Naive thymus-derived CD4-positive, alpha-beta T cell (primary cell): ENCODE measurements at regions not wholly inside any gene's neighbourhood (a gene's known extent, or its start where the extent isn't known, plus 50 kb on each side); places are given as distances from the start of the nearest gene placed in this dataset.

ENCODE experiments used
- ATAC-seq: fragments of 150-1000 bp; cut with Tn5 transposase; 2 replicates; pipeline ENCODE4 v1.10.0; 2021; ENCODE audit warnings: mild to moderate bottlenecking, moderate library complexity
- CTCF ChIA-PET: fragments of 350-600 bp; sonication (Branson Sonifier 250); formaldehyde crosslinking; loops from one replicate; lab custom pipeline; 2021; ENCODE audit warnings: antibody characterized with exemption; lab: Charles Lee
- POLR2A ChIA-PET: fragments of 350-600 bp; sonication (Branson Sonifier 250); formaldehyde crosslinking; loops from one replicate; lab custom pipeline; 2021; ENCODE audit warnings: antibody characterized with exemption, inconsistent platforms; lab: Charles Lee
- DNase-seq, 9 donors: peaks; one replicate each; pipeline versions ENCODE4 v3.0.0 to v3.0.0-alpha.2; 2020 to 2022; ENCODE audit warnings: mixed read lengths in 1 of 9
- H3K27ac ChIP-seq: one replicate; pipeline ENCODE4 v1.7.0; 2013; ENCODE audit warnings: mild to moderate bottlenecking, low read depth, low read length, moderate library complexity
- H3K27me3 ChIP-seq, 2 donors: one replicate each; pipeline ENCODE4 v1.7.0; 2013; ENCODE audit warnings: low read length in 2 of 2, mild to moderate bottlenecking in 2 of 2, moderate library complexity in 2 of 2; ENCODE audit not compliant: control insufficient read depth in 2 of 2, insufficient read depth in 2 of 2
- H3K36me3 ChIP-seq, 3 experiments: 1 replicate in 2 of 3; 2 replicates in 1 of 3; pipeline ENCODE4 v1.7.0; 2013; ENCODE audit warnings: low read length in 3 of 3, mild to moderate bottlenecking in 3 of 3, moderate library complexity in 1 of 3; ENCODE audit not compliant: insufficient read depth in 3 of 3, control insufficient read depth in 2 of 3
- H3K4me1 ChIP-seq, 2 donors: one replicate each; pipeline ENCODE4 v1.7.0; 2013; ENCODE audit warnings: low read length in 2 of 2, mild to moderate bottlenecking in 2 of 2, moderate library complexity in 1 of 2; ENCODE audit not compliant: control insufficient read depth in 2 of 2, insufficient read depth in 2 of 2
- H3K4me3 ChIP-seq: 2 replicates; pipeline ENCODE4 v1.7.0; 2013; ENCODE audit warnings: mild to moderate bottlenecking, low read length
- H3K9me3 ChIP-seq, 3 experiments: 1 replicate in 2 of 3; 2 replicates in 1 of 3; pipeline ENCODE4 v1.7.0; 2013; ENCODE audit warnings: low read length in 3 of 3; ENCODE audit not compliant: control insufficient read depth in 2 of 3
- H3K27ac Mint-ChIP-seq, 9 donors: one replicate each; pipeline ENCODE4 v1.8.0; 2020 to 2022; ENCODE audit warnings: mixed read lengths in 9 of 9, mild to moderate bottlenecking in 8 of 9, moderate library complexity in 5 of 9, inconsistent platforms in 2 of 9
- H3K27me3 Mint-ChIP-seq, 5 donors: one replicate each; pipeline ENCODE4 v1.8.0; 2021 to 2022; ENCODE audit warnings: mixed read lengths in 5 of 5, mild to moderate bottlenecking in 1 of 5
- H3K36me3 Mint-ChIP-seq, 5 donors: one replicate each; pipeline ENCODE4 v1.8.0; 2020 to 2022; ENCODE audit warnings: mixed read lengths in 5 of 5, mild to moderate bottlenecking in 3 of 5, inconsistent platforms in 1 of 5
- H3K4me1 Mint-ChIP-seq, 7 donors: one replicate each; pipeline ENCODE4 v1.8.0; 2020 to 2022; ENCODE audit warnings: mixed read lengths in 7 of 7, mild to moderate bottlenecking in 3 of 7, inconsistent platforms in 1 of 7
- H3K4me3 Mint-ChIP-seq, 10 donors: one replicate each; pipeline ENCODE4 v1.8.0; 2020 to 2022; ENCODE audit warnings: mild to moderate bottlenecking in 10 of 10, mixed read lengths in 10 of 10, moderate library complexity in 6 of 10, inconsistent platforms in 2 of 10
- H3K9me3 Mint-ChIP-seq, 11 donors: one replicate each; pipeline ENCODE4 v1.8.0; 2020 to 2022; ENCODE audit warnings: mixed read lengths in 11 of 11, mild to moderate bottlenecking in 4 of 11, inconsistent platforms in 1 of 11, moderate library complexity in 1 of 11
- intact Hi-C, 2 donors: fragments of 100-400 bp; cut with micrococcal nuclease; formaldehyde crosslinking; loops; one replicate each; pipeline ENCODE4 v1.15.1; 2023

- Histone ChIP-seq H3K27ac (no peak overlapping the region), H3K4me3 (no peak overlapping the region), H3K9me3 (no peaks in the 10 kb centered on the region), H3K36me3 (no peaks in the 10 kb centered on the region), H3K4me1 (no peaks in the 10 kb centered on the region), H3K27me3 (no peaks in the 10 kb centered on the region)
- Mint-ChIP-seq H3K4me3 (no peak overlapping the region), H3K36me3 (peaks cover 0 to 4% (median 0%) of the 10 kb centered on the region in 5 donors), H3K27ac (no peak overlapping the region), H3K27me3 (no peaks in the 10 kb centered on the region), H3K4me1 (no peaks in the 10 kb centered on the region), H3K9me3 (peaks cover 0 to 15% (median 0%) of the 10 kb centered on the region in 11 donors)
- intact Hi-C loops: no loop called here
- ATAC-seq (no peak), DNase-seq (no peak)
- ChIA-PET POLR2A (no interaction called here), CTCF (no interaction called here)
Observed at GRCh38 chrY:17238406-17238805, 641.6 kb downstream of the CDY2B start.

GRCh38 chrY:17235769-17236168 lies 644.3 kb downstream of the CDY2B start:
- no peaks in the 10 kb centered on the region for H3K9me3 ChIP-seq
- H3K4me3 ChIP-seq: no peak overlapping the region
- POLR2A ChIA-PET: no interaction called here
- Mint-ChIP-seq H3K36me3 (peaks cover 0 to 4% (median 0%) of the 10 kb centered on the region in 5 donors), H3K27me3 (no peaks in the 10 kb centered on the region), H3K4me3 (no peak overlapping the region), H3K4me1 (no peaks in the 10 kb centered on the region), H3K9me3 (peaks cover 0 to 11% (median 0%) of the 10 kb centered on the region in 11 donors), H3K27ac (no peak overlapping the region)
- CTCF ChIA-PET: no interaction called here
- ATAC-seq (no peak), DNase-seq (no peak)
- no peaks in the 10 kb centered on the region for H3K4me1 ChIP-seq
- H3K27me3 ChIP-seq: no peaks in the 10 kb centered on the region
- H3K36me3 ChIP-seq: no peaks in the 10 kb centered on the region
- no peak overlapping the region for H3K27ac ChIP-seq
- intact Hi-C loops: no loop called here

DNA sequence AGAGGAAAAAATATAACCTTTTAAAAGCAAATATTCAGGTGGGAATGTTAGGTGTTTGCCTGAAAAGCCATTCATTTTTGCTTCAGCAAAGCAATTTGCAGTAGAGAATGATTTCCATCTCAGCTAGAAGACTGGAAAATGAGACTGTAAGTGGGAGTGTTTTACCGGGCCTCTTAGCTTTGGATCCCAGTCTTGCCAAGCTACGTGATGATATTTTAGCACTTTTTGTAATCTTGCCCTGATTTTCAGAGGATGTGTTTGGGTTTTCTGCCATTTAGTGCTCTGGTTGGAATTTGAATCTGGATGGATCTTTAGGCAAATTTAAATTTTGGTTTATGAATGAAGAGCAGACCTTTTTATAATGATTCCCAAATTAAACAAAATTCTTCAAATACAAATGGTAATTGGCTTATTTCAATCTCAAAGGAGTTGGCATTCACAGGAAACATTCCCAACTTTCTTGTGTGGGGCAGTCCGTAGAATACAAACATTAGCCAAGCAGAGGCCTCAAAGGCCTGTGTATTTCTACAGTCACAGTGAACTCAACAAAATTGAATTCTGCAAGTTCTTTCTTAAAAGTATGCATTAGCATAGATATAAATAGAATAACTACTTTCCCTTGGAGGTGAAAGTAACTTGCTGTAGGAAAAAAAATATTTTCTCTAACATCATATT lies 646.4 kb downstream of the CDY2B start:
- intact Hi-C loops: no loop called here
- Histone ChIP-seq H3K27me3 (no peaks in the 10 kb centered on the region), H3K27ac (no peak overlapping the region), H3K36me3 (no peaks in the 10 kb centered on the region), H3K9me3 (no peaks in the 10 kb centered on the region), H3K4me1 (no peaks in the 10 kb centered on the region), H3K4me3 (no peak overlapping the region)
- Mint-ChIP-seq H3K4me1 (no peaks in the 10 kb centered on the region), H3K4me3 (no peak overlapping the region), H3K27me3 (no peaks in the 10 kb centered on the region), H3K9me3 (peaks cover 0 to 11% (median 0%) of the 10 kb centered on the region in 11 donors), H3K27ac (no peak overlapping the region), H3K36me3 (peaks cover 0 to 4% (median 0%) of the 10 kb centered on the region in 5 donors)
- ChIA-PET POLR2A (no interaction called here), CTCF (no interaction called here)
- DNase-seq (no peak), ATAC-seq (no peak)

DNA sequence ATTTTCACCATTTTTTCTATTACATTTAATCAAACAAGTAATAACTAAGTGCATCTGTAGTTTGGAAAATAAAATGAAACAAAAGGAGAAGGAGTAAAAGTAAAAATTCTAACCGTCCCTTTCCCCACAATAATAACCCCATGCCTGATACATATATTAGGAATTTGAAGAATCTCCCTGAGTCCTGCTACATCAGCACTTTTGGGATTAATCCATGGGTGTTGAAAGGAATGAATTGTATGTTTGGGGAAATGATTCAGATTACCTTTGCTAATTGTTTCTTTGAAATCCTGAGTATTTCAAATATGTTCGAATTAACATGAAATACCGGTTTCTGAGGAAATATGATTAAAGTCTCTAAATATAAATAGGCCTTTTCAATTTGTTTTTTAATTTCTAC lies 648.0 kb downstream of the CDY2B start:
- H3K36me3 Mint-ChIP-seq: peaks cover 0 to 3% (median 0%) of the 10 kb centered on the region in 5 donors
- Histone ChIP-seq H3K36me3 (no peaks in the 10 kb centered on the region), H3K27me3 (no peaks in the 10 kb centered on the region), H3K27ac (no peak overlapping the region), H3K4me1 (no peaks in the 10 kb centered on the region), H3K9me3 (no peaks in the 10 kb centered on the region), H3K4me3 (no peak overlapping the region)
- no peaks in the 10 kb centered on the region for H3K27me3 Mint-ChIP-seq
- ATAC-seq: no peak
- no peaks in the 10 kb centered on the region for H3K4me1 Mint-ChIP-seq
- ChIA-PET POLR2A (no interaction called here), CTCF (no interaction called here)
- H3K27ac Mint-ChIP-seq: no peak overlapping the region
- H3K9me3 Mint-ChIP-seq: peaks cover 0 to 8% (median 2%) of the 10 kb centered on the region in 11 donors
- intact Hi-C loops: no loop called here
- no peak for DNase-seq
- no peak overlapping the region for H3K4me3 Mint-ChIP-seq

- no peaks in the 10 kb centered on the region for H3K36me3 Mint-ChIP-seq
- Histone ChIP-seq H3K27ac (no peak overlapping the region), H3K27me3 (no peaks in the 10 kb centered on the region), H3K36me3 (no peaks in the 10 kb centered on the region), H3K9me3 (no peaks in the 10 kb centered on the region), H3K4me3 (no peak overlapping the region), H3K4me1 (no peaks in the 10 kb centered on the region)
- no peak overlapping the region for H3K4me3 Mint-ChIP-seq
- H3K4me1 Mint-ChIP-seq: no peaks in the 10 kb centered on the region
- ATAC-seq (no peak), DNase-seq (no peak)
- intact Hi-C loops: no loop called here
- H3K27me3 Mint-ChIP-seq: no peaks in the 10 kb centered on the region
- H3K27ac Mint-ChIP-seq: no peak overlapping the region
- peaks cover 0 to 7% (median 0%) of the 10 kb centered on the region in 11 donors for H3K9me3 Mint-ChIP-seq
- ChIA-PET CTCF (no interaction called here), POLR2A (no interaction called here)
Observed at GRCh38 chrY:17223502-17223901, 656.5 kb downstream of the CDY2B start.

- no peaks in the 10 kb centered on the region for H3K4me1 ChIP-seq
- ChIA-PET POLR2A (no interaction called here), CTCF (no interaction called here)
- no peak overlapping the region for H3K4me3 Mint-ChIP-seq
- H3K4me3 ChIP-seq: no peak overlapping the region
- H3K27me3 ChIP-seq: no peaks in the 10 kb centered on the region
- no peak for ATAC-seq
- peaks cover 0 to 12% (median 0%) of the 10 kb centered on the region in 11 donors for H3K9me3 Mint-ChIP-seq
- no peaks in the 10 kb centered on the region for H3K36me3 Mint-ChIP-seq
- no peak overlapping the region for H3K27ac ChIP-seq
- no peak for DNase-seq
- H3K9me3 ChIP-seq: no peaks in the 10 kb centered on the region
- H3K27me3 Mint-ChIP-seq: no peaks in the 10 kb centered on the region
- intact Hi-C loops: no loop called here
- no peaks in the 10 kb centered on the region for H3K36me3 ChIP-seq
- no peak overlapping the region for H3K27ac Mint-ChIP-seq
- no peaks in the 10 kb centered on the region for H3K4me1 Mint-ChIP-seq
Observed at GRCh38 chrY:17202395-17202794, 677.6 kb downstream of the CDY2B start.

- intact Hi-C loops: no loop called here
- ChIA-PET POLR2A (no interaction called here), CTCF (no interaction called here)
- ATAC-seq (no peak), DNase-seq (no peak)
- Histone ChIP-seq H3K9me3 (no peaks in the 10 kb centered on the region), H3K36me3 (no peaks in the 10 kb centered on the region), H3K27me3 (no peaks in the 10 kb centered on the region), H3K27ac (no peak overlapping the region), H3K4me1 (no peaks in the 10 kb centered on the region), H3K4me3 (no peak overlapping the region)
- H3K27ac Mint-ChIP-seq: no peak overlapping the region
- H3K36me3 Mint-ChIP-seq: no peaks in the 10 kb centered on the region
- H3K4me1 Mint-ChIP-seq: no peaks in the 10 kb centered on the region
- H3K9me3 Mint-ChIP-seq: peaks cover 0 to 7% (median 0%) of the 10 kb centered on the region in 11 donors
- no peak overlapping the region for H3K4me3 Mint-ChIP-seq
- no peaks in the 10 kb centered on the region for H3K27me3 Mint-ChIP-seq
Observed at GRCh38 chrY:17184299-17184698, 695.7 kb downstream of the CDY2B start.
